HG02571 (cell line): ENCODE measurements at regions not wholly inside any gene's neighbourhood (a gene's known extent, or its start where the extent isn't known, plus 50 kb on each side); places are given as distances from the start of the nearest gene placed in this dataset.
"Not testable (repeated sequence)": the region's sequence is repeated elsewhere in the genome, so short reads cannot be mapped to it uniquely, and the experiment has no call there.

ENCODE experiments used
- ATAC-seq: cut with Tn5 transposase; IDR thresholded peaks from one replicate; pipeline ENCODE4 v1.9.1; 2021; ENCODE audit warnings: mild to moderate bottlenecking, moderate library complexity; ENCODE audit not compliant: unreplicated experiment

- no peak for ATAC-seq
These were observed 109.3 kb upstream of the IFNE start for GRCh38 chr9:21591221-21592062.

DNA sequence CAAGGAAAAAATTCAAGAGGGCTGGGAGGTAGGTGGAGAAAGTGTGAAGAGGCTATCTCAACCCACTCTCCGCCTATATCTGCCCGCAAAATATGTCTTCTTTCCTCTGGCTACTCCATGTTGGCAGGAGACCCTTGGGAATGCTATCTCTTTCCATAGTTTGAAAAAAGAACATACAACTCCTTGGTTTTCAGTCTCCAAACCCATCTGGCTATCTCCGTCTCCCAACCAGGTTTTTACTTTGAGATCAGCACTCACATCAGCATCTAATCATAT is 109.9 kb upstream of the IFNE start:
- no peak for ATAC-seq

DNA sequence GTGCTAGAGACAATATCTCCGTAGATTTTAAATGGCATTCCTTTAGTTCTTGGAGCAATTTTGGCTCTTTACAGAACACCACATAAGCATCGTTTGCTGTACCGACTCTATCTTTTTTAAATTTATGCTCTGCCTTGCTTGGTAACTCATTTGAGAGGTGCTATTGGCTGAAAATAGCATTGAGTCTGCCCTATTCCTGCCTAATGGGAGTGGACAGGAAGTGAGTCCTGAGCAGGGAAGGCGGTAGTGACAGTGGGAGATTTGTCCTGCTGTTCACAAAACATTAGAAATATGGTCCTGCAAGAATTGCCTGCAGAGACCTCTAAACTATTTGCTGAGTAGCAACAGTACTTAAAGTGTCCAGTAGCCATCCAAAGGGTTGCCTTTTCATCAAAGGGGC is 115.2 kb upstream of the IFNE start:
- no peak for ATAC-seq

DNA sequence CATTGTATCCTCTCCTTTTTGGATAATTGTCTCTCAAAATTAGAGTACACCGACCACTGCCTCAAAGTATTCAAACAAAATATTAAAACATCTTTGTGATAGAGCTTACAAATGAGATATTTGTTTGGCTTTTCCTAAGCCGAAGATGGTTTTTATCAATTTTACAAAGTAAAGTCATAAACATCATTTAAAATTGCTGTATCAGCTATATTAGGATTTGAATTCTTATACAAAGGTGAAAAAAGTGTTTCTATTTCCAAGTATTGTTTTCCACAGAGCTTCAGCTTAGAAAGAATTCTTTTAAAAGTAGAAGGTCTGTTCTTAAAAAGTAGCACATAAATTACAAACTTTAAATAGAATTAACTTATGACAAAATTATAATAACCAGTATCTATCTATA is 116.6 kb upstream of the IFNE start:
- no peak for ATAC-seq

DNA sequence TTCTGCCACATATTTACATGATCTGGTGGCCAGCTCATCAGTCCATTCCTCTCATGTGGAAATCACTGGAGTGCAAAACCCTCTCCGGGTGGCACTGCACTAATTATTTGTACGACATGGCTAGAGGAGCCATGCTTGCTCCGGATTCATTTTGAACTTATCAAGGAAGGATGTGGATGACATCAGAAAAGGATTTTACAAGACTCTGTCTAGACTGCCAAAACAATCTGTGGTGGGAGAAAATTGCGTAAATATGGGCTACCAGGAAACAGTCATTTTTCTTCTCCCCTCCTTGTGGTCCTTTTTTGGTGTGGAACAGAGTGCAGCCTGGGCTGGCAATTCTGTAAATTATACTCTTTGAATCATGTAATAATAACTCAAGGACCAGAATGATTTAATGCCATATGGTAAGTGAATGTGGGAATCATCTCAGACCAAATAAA is 123.4 kb upstream of the IFNE start:
- no peak for ATAC-seq

DNA sequence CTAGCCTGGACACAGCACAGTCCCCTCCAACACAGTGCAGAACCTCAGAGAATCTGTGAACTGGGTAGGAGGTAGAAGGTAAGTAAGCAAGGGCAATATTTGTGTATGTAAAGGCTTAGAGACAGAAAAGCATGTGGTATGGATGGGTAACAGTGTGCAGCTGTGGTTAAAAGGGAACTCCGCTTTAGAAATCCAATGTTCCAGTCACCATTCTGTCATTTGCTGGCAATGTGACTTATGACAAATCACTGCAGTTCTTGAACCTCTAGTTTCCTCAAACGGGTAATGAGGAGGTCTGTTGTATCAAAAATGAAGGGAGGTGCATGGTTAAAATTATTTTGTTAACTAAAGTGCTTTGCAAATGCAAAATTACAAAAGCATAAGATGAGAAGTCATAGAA is 125.5 kb upstream of the IFNE start:
- ATAC-seq: no peak

DNA sequence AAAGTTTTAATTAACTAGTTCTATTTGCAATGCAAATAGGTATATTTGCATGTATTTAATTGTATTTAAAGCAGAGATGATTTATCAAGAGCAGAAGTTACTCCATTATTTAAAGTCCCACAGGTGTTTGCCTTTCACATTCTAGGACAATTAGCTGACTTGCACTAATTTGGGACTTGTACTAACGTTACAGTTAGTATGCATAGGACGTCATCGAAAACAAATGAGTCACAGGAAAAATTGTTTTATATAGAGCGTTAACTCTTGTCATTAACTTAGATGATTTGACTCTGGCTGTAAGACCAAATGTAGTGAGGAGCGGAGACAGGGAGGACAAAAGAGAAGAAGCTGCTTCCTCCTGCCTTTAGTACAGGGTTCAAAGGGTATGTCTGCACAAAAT is 126.1 kb upstream of the IFNE start:
- ATAC-seq: no peak

DNA sequence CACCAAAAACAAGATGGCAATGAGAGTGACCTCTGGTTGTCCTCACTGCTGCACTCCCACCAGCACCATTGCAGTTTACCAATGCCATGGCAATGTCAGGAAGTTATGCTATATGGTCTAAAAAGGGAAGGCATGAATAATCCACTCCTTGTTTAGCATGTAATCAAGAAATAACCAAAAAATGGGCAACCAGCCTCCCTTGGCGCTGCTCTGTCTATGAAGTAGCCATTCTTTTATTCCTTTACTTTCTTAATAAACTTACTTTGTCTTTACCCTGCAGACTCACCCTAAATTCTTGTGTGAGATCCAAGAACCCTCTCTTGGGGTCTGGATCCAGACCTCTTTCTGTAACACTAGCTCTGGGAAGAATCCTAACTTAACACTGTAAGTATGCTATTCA is 127.4 kb upstream of the IFNE start:
- no peak for ATAC-seq

GRCh38 chr9:21611891-21612290 is 129.8 kb upstream of the IFNE start:
- ATAC-seq: no peak

DNA sequence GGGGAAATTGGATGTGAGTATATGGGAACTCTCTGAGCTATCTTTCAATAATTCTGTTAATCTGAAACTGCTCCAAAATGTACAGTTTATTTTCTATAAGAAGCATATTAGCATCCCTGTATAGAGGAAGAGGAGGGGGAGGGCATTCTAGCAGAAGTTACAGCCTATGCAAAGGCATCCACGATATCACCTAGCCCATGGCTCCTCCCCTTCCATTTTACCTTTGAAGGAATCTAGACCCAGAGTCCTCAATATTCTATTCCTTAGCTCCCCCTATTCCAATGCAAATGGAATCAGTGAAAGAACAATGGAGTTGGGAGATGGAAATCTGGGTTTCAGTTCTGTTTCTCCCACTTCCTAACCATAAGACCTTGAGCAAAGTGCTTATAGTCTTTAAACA is 132.9 kb upstream of the IFNE start:
- no peak for ATAC-seq

GRCh38 chr9:21615446-21615845 is 133.3 kb upstream of the IFNE start:
- no peak for ATAC-seq

- ATAC-seq: no peak
These were observed 134.1 kb upstream of the IFNE start for GRCh38 chr9:21616082-21616778.

- no peak for ATAC-seq
These were observed 142.8 kb upstream of the IFNE start for GRCh38 chr9:21624675-21625644.

DNA sequence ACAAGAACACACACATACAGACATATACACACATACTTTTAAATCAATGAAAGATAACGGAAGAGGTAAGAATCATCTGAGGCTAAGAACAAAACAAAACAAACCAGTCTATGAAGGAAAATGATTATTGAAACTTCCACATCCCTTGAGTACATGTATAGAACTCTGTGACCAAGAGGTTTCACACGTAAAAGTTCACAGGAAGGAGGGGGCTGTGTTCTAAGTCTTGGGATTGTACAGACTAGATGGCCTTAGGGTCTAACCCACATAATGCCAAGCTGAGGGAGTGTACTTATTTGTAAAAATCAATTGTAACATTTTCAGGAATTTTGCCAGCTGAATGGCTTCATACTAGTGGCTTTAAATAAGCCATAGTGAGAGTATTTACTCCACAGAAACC is 144.4 kb upstream of the IFNE start:
- ATAC-seq: no peak

DNA sequence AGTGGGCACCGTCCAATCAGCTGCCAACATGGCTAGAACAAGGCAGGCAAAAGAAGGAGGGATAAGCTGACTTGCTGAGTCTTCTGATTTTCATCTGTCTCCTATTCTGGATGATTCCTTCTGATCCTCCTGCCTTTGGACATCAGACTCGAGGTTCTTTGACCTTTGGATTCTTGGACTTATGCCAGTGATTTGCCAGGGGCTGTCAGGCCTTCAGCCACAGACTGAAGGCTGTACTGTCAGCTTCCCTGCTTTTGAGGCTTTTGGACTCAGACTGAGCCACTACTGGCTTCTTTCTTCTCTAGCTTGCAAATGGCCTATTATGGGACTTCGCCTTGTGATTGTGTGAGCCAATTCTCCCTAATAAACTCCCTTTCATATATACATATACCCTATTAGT is 146.8 kb upstream of the IFNE start:
- not testable (repeated sequence) for ATAC-seq

GRCh38 chr9:21634951-21635350 is 152.8 kb upstream of the IFNE start:
- ATAC-seq: no peak

DNA sequence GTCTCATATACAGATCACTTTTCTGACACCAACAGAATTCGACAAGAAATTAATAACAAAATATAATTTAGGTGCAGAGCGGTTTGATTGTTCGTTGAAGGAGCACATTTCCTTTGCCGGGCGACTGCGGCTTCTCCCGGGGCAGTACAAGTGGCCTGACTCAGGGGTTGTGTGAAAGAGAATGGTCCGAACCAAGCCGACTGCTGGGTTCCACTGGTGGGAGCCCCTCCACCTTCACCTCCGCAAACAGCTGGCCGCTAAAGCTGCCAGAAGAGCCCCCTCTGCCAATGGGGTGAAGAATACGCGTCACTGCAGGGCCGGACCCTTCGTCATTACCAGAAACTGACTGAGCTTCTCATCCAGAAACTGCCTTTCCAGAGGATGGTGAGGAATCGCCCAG is 156.0 kb upstream of the IFNE start:
- no peak for ATAC-seq

- ATAC-seq: no peak
These were observed 149.3 kb upstream of the MTAP start for GRCh38 chr9:21653091-21653490.

GRCh38 chr9:21653589-21653988 is 148.8 kb upstream of the MTAP start:
- ATAC-seq: no peak

DNA sequence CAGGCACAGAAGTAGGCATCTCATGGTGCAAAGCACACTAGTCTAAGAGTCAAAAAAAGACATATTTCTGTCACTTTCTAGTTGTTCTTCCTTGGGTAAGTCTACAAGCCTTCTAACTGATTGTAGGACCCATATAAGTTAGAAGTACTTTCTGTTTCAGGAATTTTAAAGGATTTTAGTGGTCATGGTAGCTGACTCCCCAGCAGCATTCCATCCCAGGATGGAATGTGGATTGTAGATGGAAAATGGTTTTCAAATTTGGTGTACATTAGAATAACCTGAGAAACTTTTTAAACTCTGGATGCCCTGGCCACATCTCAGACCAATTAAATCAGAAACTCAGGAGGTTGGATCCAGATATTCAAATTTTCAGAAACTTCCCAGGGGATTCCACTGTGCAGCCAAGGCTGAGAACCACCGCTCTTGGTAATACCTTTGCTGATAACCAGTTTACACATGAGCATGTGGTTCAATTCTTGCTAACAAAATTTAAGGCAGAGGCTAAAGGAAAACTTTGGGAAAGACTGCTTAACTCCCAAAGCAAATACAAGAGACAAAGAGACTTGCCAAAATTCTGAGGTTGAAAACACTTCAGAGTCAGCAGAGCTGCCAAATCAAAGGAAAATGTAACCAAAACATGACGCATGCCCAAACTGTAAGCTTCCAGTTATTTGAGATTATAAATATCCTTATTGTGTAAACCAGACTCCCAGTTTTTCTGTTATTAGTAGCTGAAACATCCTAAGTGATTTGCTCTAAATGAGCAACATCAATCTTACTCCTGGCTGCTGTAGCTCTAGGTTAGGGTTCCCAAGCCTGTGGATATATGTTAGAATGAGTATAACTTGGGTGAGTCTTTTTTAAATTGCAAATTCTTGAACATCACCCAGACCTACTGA is 145.4 kb upstream of the MTAP start:
- no peak for ATAC-seq
